ENCODE measurements at regions not wholly inside any gene's neighbourhood (a gene's known extent, or its start where the extent isn't known, plus 50 kb on each side); places are given as distances from the start of the nearest gene placed in this dataset.
"Not testable (repeated sequence)": the region's sequence is repeated elsewhere in the genome, so short reads cannot be mapped to it uniquely, and the experiment has no call there.

GRCh38 chr2:21740484-21740883 is 616.7 kb downstream of the TDRD15 start:
- no peak for FAIRE-seq

DNA sequence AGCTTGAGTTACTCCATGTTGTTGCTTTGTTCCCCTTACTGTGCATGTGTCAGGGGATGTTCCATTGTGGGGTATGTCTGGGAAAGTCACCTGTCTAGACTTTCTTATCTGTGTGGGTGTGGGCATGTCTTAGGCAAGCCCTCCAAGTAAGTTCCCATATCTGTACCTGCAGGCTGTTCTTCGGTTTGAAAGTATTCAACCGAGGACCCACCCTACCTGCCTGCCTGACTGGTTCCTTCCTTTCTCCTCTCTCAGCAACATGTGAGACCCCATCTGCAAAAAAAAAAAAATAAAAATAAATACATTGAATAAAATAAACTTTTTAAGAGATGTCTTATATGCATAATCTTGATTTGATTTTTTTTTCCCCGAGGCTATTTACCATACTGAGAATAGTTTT is 622.7 kb downstream of the TDRD15 start:
- no peak for FAIRE-seq

GRCh38 chr2:21748501-21748900 is 624.7 kb downstream of the TDRD15 start:
- FAIRE-seq = no peak

DNA sequence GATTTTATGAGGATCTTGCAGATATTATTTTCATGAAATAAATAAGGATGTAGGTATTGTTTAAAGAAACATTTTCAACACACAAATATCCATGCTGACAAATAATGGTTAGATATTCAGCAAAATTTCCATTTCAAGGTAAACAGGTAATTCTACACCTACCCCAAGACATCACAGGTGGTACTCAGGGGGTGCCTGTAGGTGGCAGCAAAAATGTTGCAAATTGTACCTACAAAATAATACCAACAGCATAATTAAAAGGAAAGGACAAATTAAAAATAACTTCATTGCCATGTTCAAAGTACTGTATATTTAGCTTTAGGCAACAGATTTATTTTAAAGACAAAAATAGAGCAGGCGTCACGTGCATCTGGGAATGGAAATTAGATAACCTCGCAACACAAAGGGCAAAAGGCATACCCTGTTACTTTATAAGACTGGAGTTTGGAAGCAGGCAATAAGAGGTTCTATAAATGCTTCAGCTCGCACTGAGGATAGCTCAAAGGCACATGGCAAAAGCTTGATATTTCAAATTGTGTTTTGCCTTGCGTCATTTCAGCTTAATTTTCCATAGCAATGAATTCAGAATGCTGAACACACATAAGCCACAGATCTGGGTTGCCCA is 630.5 kb downstream of the TDRD15 start:
- peak; percentile 91 for FAIRE-seq

GRCh38 chr2:21757805-21758430 is 634.1 kb downstream of the TDRD15 start:
- FAIRE-seq = no peak

- no peak for FAIRE-seq
These were observed 636.1 kb downstream of the TDRD15 start for GRCh38 chr2:21759819-21760218.

DNA sequence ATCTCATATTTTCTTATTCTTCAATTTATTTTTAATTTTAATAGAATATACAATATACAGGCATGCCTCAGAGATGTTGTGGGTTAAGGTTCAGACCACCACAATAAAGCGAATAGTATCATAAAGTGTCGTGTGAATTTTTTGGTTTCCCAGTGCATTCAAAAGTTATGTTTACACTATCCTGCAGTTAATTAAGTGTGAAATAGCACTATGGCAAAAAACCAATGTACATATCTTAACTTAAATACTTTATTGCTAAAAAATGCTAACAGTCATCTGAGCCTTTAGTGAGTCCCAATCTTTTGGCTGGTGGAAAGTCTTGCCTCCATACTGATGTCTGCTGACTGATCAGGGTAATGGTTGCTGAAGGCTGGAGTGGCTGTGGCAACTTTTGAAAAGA is 637.6 kb downstream of the TDRD15 start:
- no peak for FAIRE-seq

- FAIRE-seq = no peak
These were observed 639.7 kb downstream of the TDRD15 start for GRCh38 chr2:21763501-21763900.

DNA sequence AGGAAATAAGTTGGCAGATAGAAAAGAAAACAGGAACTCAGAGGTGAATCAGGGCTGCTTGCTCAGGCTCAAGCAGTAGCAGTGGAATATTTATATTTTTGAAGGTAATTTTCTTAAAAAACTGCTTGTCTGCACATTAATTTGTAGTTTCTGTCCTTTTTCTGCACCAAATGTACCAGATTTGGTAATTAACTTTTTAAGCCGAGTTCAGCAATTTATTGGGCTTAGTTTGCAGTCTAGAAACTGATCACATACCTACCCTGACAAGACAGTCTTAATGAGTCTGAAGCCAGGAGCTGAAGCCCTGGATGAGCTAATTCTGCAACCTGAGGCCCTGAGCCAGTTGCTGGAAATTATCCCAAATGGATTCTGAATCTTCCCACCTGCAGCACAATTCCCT is 647.0 kb downstream of the TDRD15 start:
- FAIRE-seq = no peak

DNA sequence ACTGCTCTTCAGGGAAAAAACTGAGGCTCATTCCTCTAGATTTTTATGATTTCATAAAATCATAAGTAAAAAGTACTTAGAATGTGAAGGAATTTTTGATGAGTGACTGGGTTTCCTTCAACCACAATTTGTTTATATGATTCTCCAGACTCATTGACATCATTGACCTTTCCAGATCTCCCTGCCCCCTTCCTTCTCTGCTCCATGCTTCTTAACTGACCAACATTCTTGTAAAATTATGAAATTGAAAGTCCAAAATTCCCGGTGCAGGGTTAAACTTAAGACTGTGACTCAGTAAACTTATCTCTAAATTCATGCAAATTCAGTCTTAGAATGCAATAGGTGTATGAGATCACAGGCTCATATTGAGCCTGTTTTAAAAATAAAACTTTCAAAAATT is 648.9 kb downstream of the TDRD15 start:
- no peak for FAIRE-seq

GRCh38 chr2:21773168-21773567 is 649.4 kb downstream of the TDRD15 start:
- no peak for FAIRE-seq

DNA sequence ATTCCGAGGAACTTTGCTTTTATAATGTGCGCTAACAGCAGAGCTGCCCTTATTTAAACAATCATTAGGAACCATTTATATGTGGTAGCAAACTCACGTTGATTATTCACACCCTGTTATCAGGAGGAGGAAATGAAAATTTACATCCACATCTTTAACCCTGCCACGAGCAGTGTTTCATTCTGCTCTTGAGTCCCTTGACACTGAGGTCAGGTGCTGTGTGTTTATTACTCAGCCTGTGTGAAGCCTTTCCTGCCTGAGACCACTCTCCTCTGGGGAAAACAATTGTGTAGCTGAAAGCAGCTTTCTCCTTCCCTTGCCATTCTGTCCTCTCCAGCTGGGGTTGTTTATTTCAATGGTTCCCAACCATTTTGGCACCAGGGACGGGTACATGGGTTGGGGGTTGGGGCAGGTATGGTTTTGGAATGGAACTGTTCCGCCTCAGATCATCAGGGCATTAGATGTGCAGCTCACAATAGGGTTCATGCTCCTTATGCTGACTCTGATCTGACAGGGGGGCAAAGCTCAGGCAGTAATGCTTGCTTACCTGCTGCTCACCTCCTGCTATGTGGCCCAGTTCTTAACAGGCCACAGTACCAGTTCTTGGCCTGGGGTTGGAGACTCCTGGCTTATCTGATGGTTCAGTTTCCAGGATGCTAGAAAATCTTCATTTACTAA is 651.1 kb downstream of the TDRD15 start:
- no peak for FAIRE-seq

GRCh38 chr2:21779786-21780185 is 656.0 kb downstream of the TDRD15 start:
- FAIRE-seq = no peak

GRCh38 chr2:21781962-21782361 is 658.2 kb downstream of the TDRD15 start:
- FAIRE-seq = no peak

GRCh38 chr2:21782866-21783265 is 659.1 kb downstream of the TDRD15 start:
- no peak for FAIRE-seq

- FAIRE-seq = no peak
These were observed 664.2 kb downstream of the TDRD15 start for GRCh38 chr2:21787941-21788340.

- FAIRE-seq = not testable (repeated sequence)
These were observed 666.5 kb downstream of the TDRD15 start for GRCh38 chr2:21790311-21790710.

DNA sequence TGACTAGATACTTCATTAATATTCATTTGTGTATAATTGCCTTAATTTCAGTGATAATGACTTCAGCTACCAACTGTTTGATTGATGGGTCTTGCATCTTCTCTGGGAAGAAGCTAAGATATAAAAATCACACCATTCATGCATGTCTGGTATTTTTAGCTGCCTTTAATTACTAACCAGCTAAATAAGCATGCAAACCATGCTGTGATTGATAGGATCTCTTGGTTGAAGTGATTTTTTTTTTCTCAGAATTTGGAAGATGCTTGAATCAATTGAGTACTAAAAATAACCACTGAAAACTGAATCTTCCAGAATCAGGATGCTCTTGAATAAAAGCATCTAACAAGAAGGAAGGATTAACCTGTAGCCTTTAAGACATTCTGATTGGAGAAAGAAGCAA is 668.8 kb downstream of the TDRD15 start:
- no peak for FAIRE-seq

DNA sequence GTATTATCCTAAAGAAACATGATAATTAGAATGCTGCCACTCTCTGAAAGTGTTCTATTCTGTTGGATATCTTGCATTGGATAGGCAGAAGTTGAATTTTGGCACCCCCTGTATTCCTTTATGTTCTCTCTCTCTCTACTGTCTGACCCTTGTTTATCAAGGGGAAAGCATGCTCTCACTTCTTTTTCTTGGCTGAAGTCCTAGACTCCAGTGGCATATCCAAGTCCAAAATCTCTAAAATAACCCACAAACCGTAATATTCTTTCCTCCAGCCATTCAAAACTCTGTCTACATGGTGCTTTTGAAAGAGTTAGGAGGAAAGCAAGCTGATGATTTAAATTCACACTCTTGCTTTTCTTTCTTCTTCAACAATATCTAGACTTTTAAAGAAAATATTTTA is 669.7 kb downstream of the TDRD15 start:
- no peak for FAIRE-seq

DNA sequence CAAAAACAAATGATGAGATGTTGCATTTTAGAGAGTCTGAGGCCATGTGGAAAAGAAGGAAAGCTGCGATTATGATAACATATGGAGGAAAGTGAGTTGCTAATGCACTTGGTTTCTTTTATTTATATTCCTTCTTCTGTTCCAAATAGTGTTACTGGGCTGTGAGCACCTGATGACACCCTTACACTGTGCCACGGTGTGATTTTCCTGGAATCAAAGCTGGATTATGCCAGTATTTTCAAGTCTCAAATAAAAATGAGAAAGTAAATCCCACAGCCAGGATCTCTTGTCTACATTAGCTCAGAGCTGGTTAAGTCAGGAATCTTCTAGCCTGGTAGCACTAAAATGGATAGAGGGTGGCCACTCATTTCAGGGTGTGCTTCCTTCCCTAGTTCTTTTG is 670.8 kb downstream of the TDRD15 start:
- FAIRE-seq = no peak

DNA sequence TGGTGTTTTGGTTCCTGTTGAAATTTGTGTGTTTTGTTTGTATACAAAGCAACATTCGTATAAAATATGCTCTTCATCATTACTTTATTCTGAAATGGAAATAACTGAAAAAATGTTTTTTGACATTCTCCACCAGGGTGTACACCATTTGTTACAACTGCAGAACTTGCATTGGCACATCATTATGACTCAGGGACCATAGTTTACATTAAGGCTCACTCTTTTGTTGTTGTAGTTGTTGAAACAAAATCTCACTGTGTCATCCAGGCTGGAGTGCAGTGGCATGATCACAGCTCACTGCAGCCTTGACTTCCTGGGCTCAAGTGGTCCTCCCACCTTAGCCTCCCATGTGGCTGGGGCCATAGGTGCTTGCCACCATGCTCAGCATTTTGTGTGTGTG is 676.6 kb downstream of the TDRD15 start:
- no peak for FAIRE-seq

- FAIRE-seq = no peak
These were observed 679.8 kb downstream of the TDRD15 start for GRCh38 chr2:21803550-21803949.

- FAIRE-seq = no peak
These were observed 680.4 kb downstream of the TDRD15 start for GRCh38 chr2:21804151-21804550.

GRCh38 chr2:21811541-21811940 is 687.8 kb downstream of the TDRD15 start:
- no peak for FAIRE-seq

GRCh38 chr2:21812766-21813165 is 689.0 kb downstream of the TDRD15 start:
- no peak for FAIRE-seq
